Ovary (tissue), 3 donors: ENCODE measurements at regions not wholly inside any gene's neighbourhood (a gene's known extent, or its start where the extent isn't known, plus 50 kb on each side); places are given as distances from the start of the nearest gene placed in this dataset.

ENCODE experiments used
- CTCF ChIP-seq, 3 donors: fragments of 450-650 bp in 2 of 3; fragments of 200-600 bp in 1 of 3; IDR thresholded peaks; one replicate each; pipeline versions ENCODE4 v1.5.1 to v1.8.0; 2016 to 2022; ENCODE audit warnings: antibody characterized with exemption in 3 of 3, mild to moderate bottlenecking in 1 of 3
- POLR2A ChIP-seq: fragments of 450-650 bp; IDR thresholded peaks from one replicate; pipeline ENCODE4 v1.6.1; 2017; ENCODE audit warnings: antibody characterized with exemption, mild to moderate bottlenecking, moderate library complexity
- donor health status: DM: no; HTN: no; CAD: no.

GRCh38 chr2:163210430-163210918 is 371.9 kb upstream of the KCNH7 start:
- TF ChIP-seq CTCF (IDR thresholded peaks at IDR 0.05) (no peak), POLR2A (no peak)
